Right lobe of liver (tissue), 6 donors: ENCODE measurements at regions not wholly inside any gene's neighbourhood (a gene's known extent, or its start where the extent isn't known, plus 50 kb on each side); places are given as distances from the start of the nearest gene placed in this dataset.

ENCODE experiments used
- ATAC-seq, 4 donors: fragments of 200-7000 bp; cut with Tn5 transposase; one replicate each; pipeline ENCODE4 v1.9.1; 2020; ENCODE audit warnings: mild to moderate bottlenecking in 4 of 4, moderate library complexity in 4 of 4
- DNase-seq, 3 donors: peaks; one replicate each; pipeline ENCODE4 v3.0.0-alpha.2; 2020
- H3K27ac ChIP-seq, 3 donors: fragments of 200-600 bp; one replicate each; pipeline ENCODE4 v1.8.0; 2022
- H3K27me3 ChIP-seq, 2 donors: fragments of 200-600 bp; one replicate each; pipeline ENCODE4 v1.8.0; 2022
- H3K36me3 ChIP-seq, 4 donors: fragments of 200-600 bp; sonication (generic) in 1 of 4; one replicate each; pipeline versions ENCODE4 v1.5.1 to v1.8.0; 2017 to 2022; ENCODE audit warnings: control low read depth in 1 of 4
- H3K4me1 ChIP-seq, 4 donors: fragments of 200-600 bp; sonication (generic) in 1 of 4; one replicate each; pipeline versions ENCODE4 v1.5.1 to v1.8.0; 2017 to 2022; ENCODE audit warnings: control low read depth in 1 of 4
- H3K4me3 ChIP-seq, 3 donors: fragments of 200-600 bp; one replicate each; pipeline ENCODE4 v1.8.0; 2022
- H3K9me3 ChIP-seq, 4 donors: fragments of 200-600 bp; sonication (generic) in 1 of 4; one replicate each; pipeline versions ENCODE4 v1.5.1 to v1.8.0; 2017 to 2022; ENCODE audit warnings: control low read depth in 1 of 4
- POLR2A ChIP-seq: fragments of 450-650 bp; IDR thresholded peaks from one replicate; pipeline ENCODE4 v1.6.1; 2017; ENCODE audit warnings: antibody characterized with exemption, mild to moderate bottlenecking
- WGBS: methylation state at CpG from one replicate; pipeline ENCODE4 v1.1.6; 2018; ENCODE audit warnings: low coverage, low lambda C conversion rate; ENCODE audit not compliant: insufficient coverage; ENCODE audit errors: missing lambda C conversion rate; 5-methylcytosine and 5-hydroxymethylcytosine counted together
- intact Hi-C, 2 donors: fragments of 100-400 bp; cut with DNase I; formaldehyde crosslinking; loops; one replicate each; pipeline versions ENCODE4 v1.11.2 to v1.14.1; 2022
- TF ChIP-seq, protein P1 (sequence below), 4 donors: fragments of 200-600 bp in 3 of 4; fragments of 450-650 bp in 1 of 4; IDR thresholded peaks; one replicate each; pipeline versions ENCODE4 v1.5.1 to v1.8.0; 2016 to 2022; ENCODE audit warnings: antibody characterized with exemption in 4 of 4, mild to moderate bottlenecking in 2 of 4
- donor health status: DM: no; HTN: yes; CAD: no.
- donor health status: DM: no; HTN: no; CAD: no.
- donor health status: DM: no; HTN: no; CAD: no.
- donor health status: DM: no; HTN: yes; CAD: no.
- donor health status: DM: no; HTN: yes; CAD: no.

GRCh38 chr1:214123061-214123784 is 135.4 kb downstream of the PROX1 start:
- Histone ChIP-seq H3K4me3 (no peak overlapping the region), H3K27me3 (no peaks in the 10 kb centered on the region), H3K9me3 (peaks cover 0 to 1% (median 0%) of the 10 kb centered on the region in 4 donors), H3K4me1 (peaks cover 0 to 50% (median 9%) of the 10 kb centered on the region in 4 donors), H3K27ac (peak overlapping the region; percentile 13 to 90 (median 14)), H3K36me3 (no peaks in the 10 kb centered on the region)
- TF ChIP-seq, protein P1, sequence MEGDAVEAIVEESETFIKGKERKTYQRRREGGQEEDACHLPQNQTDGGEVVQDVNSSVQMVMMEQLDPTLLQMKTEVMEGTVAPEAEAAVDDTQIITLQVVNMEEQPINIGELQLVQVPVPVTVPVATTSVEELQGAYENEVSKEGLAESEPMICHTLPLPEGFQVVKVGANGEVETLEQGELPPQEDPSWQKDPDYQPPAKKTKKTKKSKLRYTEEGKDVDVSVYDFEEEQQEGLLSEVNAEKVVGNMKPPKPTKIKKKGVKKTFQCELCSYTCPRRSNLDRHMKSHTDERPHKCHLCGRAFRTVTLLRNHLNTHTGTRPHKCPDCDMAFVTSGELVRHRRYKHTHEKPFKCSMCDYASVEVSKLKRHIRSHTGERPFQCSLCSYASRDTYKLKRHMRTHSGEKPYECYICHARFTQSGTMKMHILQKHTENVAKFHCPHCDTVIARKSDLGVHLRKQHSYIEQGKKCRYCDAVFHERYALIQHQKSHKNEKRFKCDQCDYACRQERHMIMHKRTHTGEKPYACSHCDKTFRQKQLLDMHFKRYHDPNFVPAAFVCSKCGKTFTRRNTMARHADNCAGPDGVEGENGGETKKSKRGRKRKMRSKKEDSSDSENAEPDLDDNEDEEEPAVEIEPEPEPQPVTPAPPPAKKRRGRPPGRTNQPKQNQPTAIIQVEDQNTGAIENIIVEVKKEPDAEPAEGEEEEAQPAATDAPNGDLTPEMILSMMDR (IDR thresholded peaks at IDR 0.05), result peak; percentile 55 to 76 (median 72)
- no peak for TF ChIP-seq POLR2A
- 2% methylated on average over 7 of the region's 7 CpGs for WGBS
- ATAC-seq, result peak; percentile 72 to 85 (median 82)
- DNase-seq, result peak; percentile 60 to 71 (median 68)
- intact Hi-C loops, result no loop called here

DNA sequence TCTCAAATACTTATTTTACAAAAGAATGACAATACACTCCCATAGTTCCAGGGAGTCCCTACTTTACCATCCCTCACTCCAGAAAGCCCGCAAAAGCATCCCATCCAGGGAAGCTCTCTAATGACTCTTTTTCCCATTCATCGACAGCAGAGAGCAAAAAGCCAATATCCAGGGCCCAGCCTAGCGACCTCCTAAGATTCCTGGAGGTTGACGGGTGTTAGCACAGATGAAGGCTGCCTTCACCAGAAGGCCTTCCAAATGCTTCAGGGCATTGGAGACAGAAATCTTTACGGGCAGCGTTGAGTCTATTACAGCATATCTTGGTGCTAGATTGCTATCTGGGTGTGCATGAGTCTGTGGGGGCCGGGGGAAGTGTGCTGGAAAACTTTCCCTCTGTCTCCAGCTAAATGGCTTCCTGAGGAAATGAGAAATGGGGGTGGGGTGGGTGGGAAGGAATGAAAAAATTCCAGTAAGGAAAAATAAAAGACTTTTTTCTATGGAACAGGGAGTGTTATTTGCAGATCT is 136.6 kb downstream of the PROX1 start:
- Histone ChIP-seq H3K4me1 (peaks cover 0 to 50% (median 9%) of the 10 kb centered on the region in 4 donors), H3K9me3 (no peaks in the 10 kb centered on the region), H3K27me3 (no peaks in the 10 kb centered on the region), H3K4me3 (no peak overlapping the region), H3K36me3 (no peaks in the 10 kb centered on the region), H3K27ac (peak overlapping the region; percentile 13 to 90 (median 14))
- intact Hi-C loops, result no loop called here
- DNase-seq (no peak), ATAC-seq (no peak)
- TF ChIP-seq POLR2A, result no peak
- TF ChIP-seq, protein P1 (IDR thresholded peaks at IDR 0.05), result no peak
- 67% methylated on average over 7 of the region's 7 CpGs for WGBS

- Histone ChIP-seq H3K36me3 (no peaks in the 10 kb centered on the region), H3K9me3 (no peaks in the 10 kb centered on the region), H3K27ac (peak overlapping the region in 2 of 3 donors; percentile 73 to 90), H3K27me3 (no peaks in the 10 kb centered on the region), H3K4me1 (peaks cover 0 to 50% (median 9%) of the 10 kb centered on the region in 4 donors), H3K4me3 (no peak overlapping the region)
- DNase-seq (no peak), ATAC-seq (peak in 1 of 4 donors; percentile 12)
- intact Hi-C loops, result no loop called here
- WGBS, result 25% methylated on average over 4 of the region's 4 CpGs
- no peak for TF ChIP-seq POLR2A
- TF ChIP-seq, protein P1 (IDR thresholded peaks at IDR 0.05), result no peak
These were observed 137.1 kb downstream of the PROX1 start for GRCh38 chr1:214124915-214125314.

GRCh38 chr1:214125819-214126218 is 138.0 kb downstream of the PROX1 start:
- ATAC-seq (no peak), DNase-seq (no peak)
- no peaks in the 10 kb centered on the region for H3K9me3 ChIP-seq
- peak overlapping the region in 2 of 3 donors; percentile 73 to 90 for H3K27ac ChIP-seq
- peaks cover 0 to 50% (median 9%) of the 10 kb centered on the region in 4 donors for H3K4me1 ChIP-seq
- TF ChIP-seq, protein P1 (IDR thresholded peaks at IDR 0.05), result no peak
- no peak for TF ChIP-seq POLR2A
- intact Hi-C loops, result no loop called here
- H3K36me3 ChIP-seq, result no peaks in the 10 kb centered on the region
- WGBS, result 42% methylated on average over 1 of the region's 1 CpG
- H3K27me3 ChIP-seq, result no peaks in the 10 kb centered on the region
- no peak overlapping the region for H3K4me3 ChIP-seq
